ENCODE measurements at regions not wholly inside any gene's neighbourhood (a gene's known extent, or its start where the extent isn't known, plus 50 kb on each side); places are given as distances from the start of the nearest gene placed in this dataset.

DNA sequence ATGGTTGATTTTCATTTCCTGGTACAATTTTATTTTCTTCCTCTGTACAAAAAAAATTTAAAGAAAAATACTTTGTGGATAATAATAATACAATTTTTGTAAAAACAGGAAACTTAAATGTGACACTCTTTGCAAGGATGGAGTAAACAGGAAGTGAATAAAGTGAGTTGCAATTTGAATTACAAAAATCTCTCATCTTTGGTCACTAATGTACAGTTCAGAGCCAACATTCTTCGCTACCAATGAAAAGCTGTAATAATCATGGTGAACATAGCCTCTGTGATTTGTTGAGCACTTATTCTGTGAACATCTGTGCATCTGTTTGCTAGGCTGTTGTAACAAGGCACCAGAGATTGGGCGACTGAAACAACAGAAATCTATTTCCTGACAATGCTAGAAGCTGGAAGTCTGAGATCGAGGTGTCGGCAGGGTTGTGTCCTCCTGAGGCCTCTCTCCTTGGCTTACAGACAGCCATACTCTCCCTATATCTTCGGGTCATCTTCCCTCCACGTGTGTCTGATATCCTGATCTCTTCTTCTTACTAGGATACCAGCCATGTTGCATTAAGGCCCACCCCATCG, 295.3 kb upstream of the KLF6 start:
- no peak overlapping the region for H3K27ac ChIP-seq (replicated peaks)
- no peak for DNase-seq (ENCODE audit: low read depth in 1 of 2, low spot score in 1 of 2)
- TF ChIP-seq CTCF (IDR thresholded peaks at IDR 0.05; ENCODE audit: insufficient read depth, low read length) (no peak), SPI1 (IDR thresholded peaks at IDR 0.05; ENCODE audit: borderline replicate concordance, low read depth) (no peak), GABPA (IDR thresholded peaks at IDR 0.05; ENCODE audit: low read depth) (no peak), REST (IDR thresholded peaks at IDR 0.05; ENCODE audit: insufficient replicate concordance, low read depth) (no peak), POLR2AphosphoS5 (IDR thresholded peaks at IDR 0.05; ENCODE audit: low read depth) (no peak)
- no peaks in the 10 kb centered on the region for H3K27me3 ChIP-seq (ENCODE audit: insufficient read depth, poor library complexity, severe bottlenecking)
- no peak overlapping the region for H3K4me3 ChIP-seq (replicated peaks; ENCODE audit: insufficient read depth, low read length)

DNA sequence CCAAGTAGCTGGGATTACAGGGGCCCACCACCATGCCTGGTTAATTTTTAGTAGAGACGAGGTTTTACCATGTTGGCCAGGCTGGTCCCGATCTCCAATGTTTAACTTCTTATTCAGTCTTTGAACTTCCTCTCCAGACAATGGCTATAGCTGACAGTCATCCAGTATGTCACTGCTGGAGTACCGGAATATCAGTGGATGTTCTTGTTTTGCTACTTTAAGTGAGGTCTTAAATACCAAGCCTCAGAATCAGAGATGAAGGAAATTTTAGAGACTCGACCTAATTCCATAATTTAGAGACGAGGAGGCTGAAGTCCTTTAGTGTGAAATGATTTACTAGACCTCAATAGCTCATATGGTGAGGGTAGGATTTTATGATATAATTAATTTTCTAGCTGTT, 294.8 kb upstream of the KLF6 start:
- no peaks in the 10 kb centered on the region for H3K27me3 ChIP-seq (ENCODE audit: insufficient read depth, poor library complexity, severe bottlenecking)
- no peak overlapping the region for H3K27ac ChIP-seq (replicated peaks)
- no peak for DNase-seq (ENCODE audit: low read depth in 1 of 2, low spot score in 1 of 2)
- no peak overlapping the region for H3K4me3 ChIP-seq (replicated peaks; ENCODE audit: insufficient read depth, low read length)
- no peak for TF ChIP-seq SPI1 (IDR thresholded peaks at IDR 0.05; ENCODE audit: borderline replicate concordance, low read depth)
- no peak for TF ChIP-seq POLR2AphosphoS5 (IDR thresholded peaks at IDR 0.05; ENCODE audit: low read depth)
- no peak for TF ChIP-seq GABPA (IDR thresholded peaks at IDR 0.05; ENCODE audit: low read depth)
- TF ChIP-seq CTCF (IDR thresholded peaks at IDR 0.05; ENCODE audit: insufficient read depth, low read length): no peak
- TF ChIP-seq REST (IDR thresholded peaks at IDR 0.05; ENCODE audit: insufficient replicate concordance, low read depth): no peak

GRCh38 chr10:4077804-4078203, 292.8 kb upstream of the KLF6 start:
- no peak overlapping the region for H3K27ac ChIP-seq (replicated peaks)
- H3K27me3 ChIP-seq (ENCODE audit: insufficient read depth, poor library complexity, severe bottlenecking): no peaks in the 10 kb centered on the region
- TF ChIP-seq GABPA (IDR thresholded peaks at IDR 0.05; ENCODE audit: low read depth) (no peak), SPI1 (IDR thresholded peaks at IDR 0.05; ENCODE audit: borderline replicate concordance, low read depth) (no peak), CTCF (IDR thresholded peaks at IDR 0.05; ENCODE audit: insufficient read depth, low read length) (no peak), REST (IDR thresholded peaks at IDR 0.05; ENCODE audit: insufficient replicate concordance, low read depth) (no peak), POLR2AphosphoS5 (IDR thresholded peaks at IDR 0.05; ENCODE audit: low read depth) (no peak)
- DNase-seq (ENCODE audit: low read depth in 1 of 2, low spot score in 1 of 2): no peak
- no peak overlapping the region for H3K4me3 ChIP-seq (replicated peaks; ENCODE audit: insufficient read depth, low read length)
